H7 (cell line): ENCODE measurements at regions not wholly inside any gene's neighbourhood (a gene's known extent, or its start where the extent isn't known, plus 50 kb on each side); places are given as distances from the start of the nearest gene placed in this dataset.
A peak's percentile ranks its signal among the peaks of the same experiment; 100 is the strongest.
"Not testable (repeated sequence)": the region's sequence is repeated elsewhere in the genome, so short reads cannot be mapped to it uniquely, and the experiment has no call there.

Experiments used
- DNase-seq: peaks from one replicate; pipeline ENCODE4 v3.0.0; 2012
- H3K27me3 ChIP-seq: 2 replicates; pipeline ENCODE4 v1.6.0; 2011; ENCODE audit warnings: mild to moderate bottlenecking, low read length; ENCODE audit not compliant: control insufficient read depth, insufficient read depth
- H3K36me3 ChIP-seq: replicated peaks from 2 replicates; pipeline ENCODE4 v1.5.1; 2011; ENCODE audit warnings: low read length; ENCODE audit not compliant: control insufficient read depth, insufficient read depth
- H3K4me3 ChIP-seq: 2 replicates; pipeline ENCODE4 v1.5.1; 2011; ENCODE audit warnings: low read depth, mild to moderate bottlenecking, control low read depth, low read length, moderate library complexity; ENCODE audit not compliant: insufficient read depth

GRCh38 chr9:117649126-117649525, 55.1 kb upstream of the TLR4 start:
- no peak overlapping the region for H3K4me3 ChIP-seq
- H3K36me3 ChIP-seq: no peaks in the 10 kb centered on the region
- DNase-seq: no peak
- H3K27me3 ChIP-seq: no peaks in the 10 kb centered on the region

GRCh38 chr9:117644932-117645636, 59.1 kb upstream of the TLR4 start:
- no peaks in the 10 kb centered on the region for H3K27me3 ChIP-seq
- no peak overlapping the region for H3K4me3 ChIP-seq
- no peak for DNase-seq
- H3K36me3 ChIP-seq: no peaks in the 10 kb centered on the region

DNA sequence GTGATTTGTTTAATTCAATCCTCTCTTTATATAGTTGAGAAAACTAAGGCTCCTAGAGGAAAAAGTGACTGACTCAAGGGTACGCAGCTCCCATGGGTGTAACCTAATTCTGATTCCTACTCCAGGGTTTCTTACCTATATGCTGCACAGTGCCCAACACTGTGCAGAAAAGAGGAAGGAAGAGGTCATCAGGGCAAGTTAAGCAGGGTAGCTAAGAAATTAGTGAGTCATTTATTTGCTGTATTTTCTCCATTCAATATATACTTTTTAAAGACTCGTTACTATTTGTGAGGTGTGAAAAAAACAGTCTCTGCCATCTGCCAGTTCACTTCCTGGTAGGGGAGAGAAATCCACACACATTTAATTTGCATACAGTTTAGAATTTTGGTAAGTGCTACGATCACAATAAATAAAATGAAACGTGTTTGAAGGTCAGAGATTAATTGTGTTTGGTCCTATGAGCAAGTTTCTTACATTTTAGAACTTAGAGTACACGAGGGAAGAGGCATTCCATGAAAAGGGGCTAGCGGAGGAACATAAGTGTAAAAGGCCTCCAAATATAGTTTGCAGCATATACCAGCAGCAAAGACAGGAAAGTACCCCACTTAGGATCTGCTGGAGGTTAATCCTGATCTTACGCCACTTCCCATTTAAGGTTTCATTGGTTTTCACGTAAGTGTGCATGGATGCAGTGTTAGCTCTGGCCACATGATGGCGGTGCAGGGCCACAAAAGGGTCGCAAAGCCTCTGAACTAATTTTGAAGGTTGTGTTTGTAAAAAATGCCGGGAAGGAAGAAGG, 59.9 kb upstream of the TLR4 start:
- H3K4me3 ChIP-seq: no peak overlapping the region
- peak; percentile 62 for DNase-seq
- no peaks in the 10 kb centered on the region for H3K27me3 ChIP-seq
- no peaks in the 10 kb centered on the region for H3K36me3 ChIP-seq

DNA sequence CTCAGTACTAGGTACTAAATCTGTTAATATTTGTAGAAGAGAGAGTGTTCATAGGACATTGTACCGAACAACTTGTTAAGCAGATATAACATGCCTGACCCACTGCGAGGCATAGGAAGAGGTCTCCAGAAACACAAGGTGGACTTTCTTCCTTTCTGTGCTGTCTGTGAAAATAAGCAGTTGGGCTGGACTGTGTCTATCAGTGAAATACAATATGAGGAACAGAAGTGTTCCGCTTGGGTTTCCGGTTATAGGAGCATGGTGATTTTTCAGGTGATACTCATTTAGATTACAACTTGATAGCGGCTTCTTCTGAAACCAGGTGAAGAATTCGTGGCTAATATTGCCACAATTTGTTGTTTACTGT, 60.9 kb upstream of the TLR4 start:
- H3K36me3 ChIP-seq: no peaks in the 10 kb centered on the region
- no peaks in the 10 kb centered on the region for H3K27me3 ChIP-seq
- H3K4me3 ChIP-seq: no peak overlapping the region
- no peak for DNase-seq

- H3K27me3 ChIP-seq, H3K4me3 ChIP-seq, DNase-seq, H3K36me3 ChIP-seq: not testable (repeated sequence)
Measured at GRCh38 chr9:117642571-117643287, 61.5 kb upstream of the TLR4 start.

- Histone ChIP-seq H3K4me3 (no peak overlapping the region), H3K27me3 (no peaks in the 10 kb centered on the region)
- DNase-seq: no peak
Measured at GRCh38 chr9:117636681-117637080, 67.5 kb upstream of the TLR4 start.

GRCh38 chr9:117625154-117625553, 79.0 kb upstream of the TLR4 start:
- Histone ChIP-seq H3K27me3 (no peaks in the 10 kb centered on the region), H3K4me3 (no peak overlapping the region), H3K36me3 (no peaks in the 10 kb centered on the region)
- DNase-seq: no peak

More at GRCh38 chr9:117636681-117637080, 67.5 kb upstream of the TLR4 start:
- H3K36me3 ChIP-seq: no peaks in the 10 kb centered on the region

DNA sequence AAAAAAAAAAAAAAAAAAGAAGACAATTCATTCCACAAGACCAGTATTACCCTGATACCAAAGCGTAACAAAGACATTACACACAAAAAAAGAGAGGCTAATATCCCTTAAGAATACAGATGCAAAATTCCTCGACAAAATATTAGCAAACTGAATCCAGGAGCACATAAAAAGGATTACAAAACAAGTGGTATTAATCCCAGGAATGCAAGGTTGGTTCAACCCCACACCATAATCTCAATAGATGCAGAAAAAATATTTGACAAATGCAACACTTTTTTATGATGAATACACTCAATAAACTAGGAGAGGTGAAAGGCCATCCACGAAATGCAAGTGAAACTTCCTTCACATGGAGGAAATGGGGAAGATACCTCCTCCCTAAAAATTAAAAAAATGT, 80.1 kb upstream of the TLR4 start:
- no peaks in the 10 kb centered on the region for H3K27me3 ChIP-seq
- no peak overlapping the region for H3K4me3 ChIP-seq
- no peak for DNase-seq
- no peaks in the 10 kb centered on the region for H3K36me3 ChIP-seq

- Histone ChIP-seq H3K27me3 (no peaks in the 10 kb centered on the region), H3K36me3 (no peaks in the 10 kb centered on the region), H3K4me3 (no peak overlapping the region)
- DNase-seq: no peak
Measured at GRCh38 chr9:117622347-117622746, 81.9 kb upstream of the TLR4 start.

DNA sequence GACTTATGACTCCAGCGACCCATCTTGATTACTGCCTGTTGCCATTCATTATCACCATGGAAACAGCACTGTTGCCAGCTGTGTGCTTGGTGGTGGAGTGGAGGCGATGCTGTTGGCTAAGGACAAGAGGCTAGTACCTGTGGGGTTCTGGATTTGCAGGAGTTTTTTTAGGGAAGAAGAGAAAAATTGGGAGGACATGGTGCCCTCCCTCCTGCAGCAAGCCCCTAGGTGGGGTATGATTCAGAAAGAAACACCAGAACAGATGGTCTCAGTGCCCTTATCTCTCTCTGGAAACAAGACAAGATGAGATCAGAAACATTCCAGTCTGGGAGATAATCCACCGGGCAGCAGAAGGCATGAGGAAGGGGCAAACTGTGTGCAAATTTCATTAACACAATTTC, 87.8 kb upstream of the TLR4 start:
- H3K4me3 ChIP-seq: no peak overlapping the region
- H3K36me3 ChIP-seq: no peaks in the 10 kb centered on the region
- H3K27me3 ChIP-seq: no peaks in the 10 kb centered on the region
- no peak for DNase-seq

- Histone ChIP-seq H3K27me3 (no peaks in the 10 kb centered on the region), H3K4me3 (no peak overlapping the region), H3K36me3 (no peaks in the 10 kb centered on the region)
- no peak for DNase-seq
Measured at GRCh38 chr9:117612317-117612716, 91.9 kb upstream of the TLR4 start.

- no peaks in the 10 kb centered on the region for H3K36me3 ChIP-seq
- no peak overlapping the region for H3K4me3 ChIP-seq
- no peaks in the 10 kb centered on the region for H3K27me3 ChIP-seq
- DNase-seq: no peak
Measured at GRCh38 chr9:117597977-117598376, 106.2 kb upstream of the TLR4 start.

GRCh38 chr9:117596678-117597077, 107.5 kb upstream of the TLR4 start:
- DNase-seq: no peak
- Histone ChIP-seq H3K36me3 (no peaks in the 10 kb centered on the region), H3K4me3 (no peak overlapping the region), H3K27me3 (no peaks in the 10 kb centered on the region)

DNA sequence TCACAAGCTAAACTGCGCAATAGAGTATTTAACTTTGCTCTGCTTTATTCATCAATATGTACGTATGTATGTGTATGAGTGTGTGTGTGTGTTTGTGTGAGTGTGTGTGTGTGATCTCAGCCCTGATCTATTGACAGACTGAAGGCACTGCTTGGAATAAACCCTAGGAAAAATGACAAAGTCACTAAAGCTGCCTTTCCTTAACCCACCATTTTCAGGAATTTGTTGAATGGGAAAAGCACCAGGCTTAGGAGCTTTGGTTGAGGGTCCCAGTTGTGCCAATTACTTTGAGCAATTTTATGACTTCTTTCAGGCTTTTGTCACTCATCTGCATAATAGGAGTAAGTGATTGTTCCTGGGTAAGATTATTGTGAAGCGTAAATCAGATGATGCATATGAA, 108.6 kb upstream of the TLR4 start:
- H3K36me3 ChIP-seq: no peaks in the 10 kb centered on the region

DNA sequence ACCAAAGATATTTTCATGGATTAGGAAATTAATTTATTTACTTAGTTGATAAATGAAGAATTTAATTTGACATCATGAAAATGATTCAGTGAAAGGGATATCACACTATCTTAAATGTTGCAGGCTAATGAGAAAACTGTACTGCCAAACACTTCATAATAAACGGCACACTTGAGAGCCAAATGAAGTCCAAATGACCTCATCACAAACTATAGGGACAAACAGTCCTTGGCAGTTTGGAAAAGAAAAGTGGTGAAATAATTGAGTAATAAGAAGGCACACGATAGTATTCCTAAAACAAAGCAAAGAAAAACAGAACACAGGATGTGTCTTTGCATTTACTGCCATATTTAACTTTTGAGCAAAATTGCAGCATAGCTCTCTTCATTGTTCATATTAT, 116.9 kb upstream of the TLR4 start:
- no peak overlapping the region for H3K4me3 ChIP-seq
- no peaks in the 10 kb centered on the region for H3K36me3 ChIP-seq
- no peak for DNase-seq
- H3K27me3 ChIP-seq: no peaks in the 10 kb centered on the region

More for the DNA sequence above, 108.6 kb upstream of the TLR4 start:
- no peak for DNase-seq
- no peak overlapping the region for H3K4me3 ChIP-seq
- H3K27me3 ChIP-seq: no peaks in the 10 kb centered on the region
